Keratinocyte (primary cell): ENCODE measurements at regions not wholly inside any gene's neighbourhood (a gene's known extent, or its start where the extent isn't known, plus 50 kb on each side); places are given as distances from the start of the nearest gene placed in this dataset.

Experiments used
- DNase-seq: peaks from one replicate; pipeline ENCODE4 v3.0.0-alpha.2; 2011; ENCODE audit warnings: low read depth, missing footprints, low spot score
- FAIRE-seq: peaks from 2 replicates; lab custom pipeline; 2011; peaks lifted over from hg19 to GRCh38; lab: Jason Lieb, UNC
- H2AFZ ChIP-seq: 2 replicates; pipeline ENCODE4 v1.6.0; 2012; ENCODE audit warnings: low read length, control low read depth, inconsistent platforms; ENCODE audit not compliant: control insufficient read depth
- H3K27ac ChIP-seq: 2 replicates; pipeline ENCODE4 v1.5.1; 2011; ENCODE audit warnings: low read length; ENCODE audit not compliant: control insufficient read depth, insufficient read depth
- H3K27me3 ChIP-seq: 3 replicates; pipeline ENCODE4 v1.6.0; 2011; ENCODE audit warnings: low read length; ENCODE audit not compliant: control insufficient read depth, insufficient read depth; ENCODE audit errors: extremely low read depth
- H3K36me3 ChIP-seq, 2 experiments: 2 replicates in 1 of 2; 3 replicates in 1 of 2; pipeline ENCODE4 v1.5.1; 2011; ENCODE audit warnings: low read length in 2 of 2, mild to moderate bottlenecking in 1 of 2; ENCODE audit not compliant: control insufficient read depth in 2 of 2, insufficient read depth in 2 of 2; ENCODE audit errors: extremely low read depth in 1 of 2
- H3K4me1 ChIP-seq: 3 replicates; pipeline ENCODE4 v1.5.1; 2011; ENCODE audit warnings: low read length; ENCODE audit not compliant: control insufficient read depth, insufficient read depth; ENCODE audit errors: extremely low read depth
- H3K4me2 ChIP-seq: 3 replicates; pipeline ENCODE4 v1.6.0; 2011; ENCODE audit warnings: low read depth, low read length; ENCODE audit not compliant: control insufficient read depth, insufficient read depth; ENCODE audit errors: extremely low read depth
- H3K4me3 ChIP-seq, 3 experiments: fragments of 200-600 bp in 1 of 3; sonication (generic) in 1 of 3; 2 replicates in 2 of 3; 3 replicates in 1 of 3; pipeline ENCODE4 v1.5.1; 2011 to 2016; ENCODE audit warnings: low read length in 3 of 3, mild to moderate bottlenecking in 3 of 3, control low read depth in 2 of 3, inconsistent platforms in 1 of 3, low read depth in 1 of 3, mixed read lengths in 1 of 3, mixed run types in 1 of 3, moderate library complexity in 1 of 3; ENCODE audit not compliant: control insufficient read depth in 2 of 3, insufficient read depth in 2 of 3; ENCODE audit errors: extremely low read depth in 1 of 3
- H3K79me2 ChIP-seq: 2 replicates; pipeline ENCODE4 v1.6.0; 2012; ENCODE audit warnings: low read length; ENCODE audit not compliant: control insufficient read depth, insufficient read depth
- H3K9ac ChIP-seq: 3 replicates; pipeline ENCODE4 v1.6.0; 2011; ENCODE audit warnings: low read length; ENCODE audit not compliant: control insufficient read depth, insufficient read depth; ENCODE audit errors: extremely low read depth
- H3K9me1 ChIP-seq: 3 replicates; pipeline ENCODE4 v1.6.0; 2011; ENCODE audit warnings: low read length; ENCODE audit not compliant: control insufficient read depth, insufficient read depth; ENCODE audit errors: extremely low read depth
- H3K9me3 ChIP-seq: 2 replicates; pipeline ENCODE4 v1.5.1; 2012; ENCODE audit warnings: low read depth, low read length; ENCODE audit not compliant: control insufficient read depth
- H4K20me1 ChIP-seq: 3 replicates; pipeline ENCODE4 v1.6.0; 2011; ENCODE audit warnings: low read length; ENCODE audit not compliant: control insufficient read depth, insufficient read depth; ENCODE audit errors: extremely low read depth
- CTCF ChIP-seq, 3 experiments: IDR thresholded peaks in 1 of 3; conservative IDR thresholded peaks in 1 of 3; optimal IDR thresholded peaks in 1 of 3; 2 replicates in 2 of 3; 3 replicates in 1 of 3; pipeline versions ENCODE3 to v1.5.1; 2011; ENCODE audit warnings: low read length in 3 of 3, mild to moderate bottlenecking in 3 of 3, moderate library complexity in 2 of 3, control low read depth in 1 of 3, inconsistent platforms in 1 of 3; ENCODE audit not compliant: insufficient read depth in 2 of 3; ENCODE audit errors: extremely low read depth in 1 of 3
- EZH2 ChIP-seq: IDR thresholded peaks from one replicate; pipeline ENCODE4 v1.6.1; 2012; ENCODE audit warnings: inconsistent platforms, mild to moderate bottlenecking, low read length, moderate library complexity
- dilution Hi-C: fragments of 300-500 bp; cut with MboI; formaldehyde crosslinking; loops from one replicate; pipeline ENCODE4 v1.7.0; 2020; ENCODE audit warnings: low sequenced_read_pairs; ENCODE audit not compliant: extremely low pct_ligation_motif_present

GRCh38 chr4:33446953-33447352, 2726.8 kb downstream of the PCDH7 start:
- H3K4me3 ChIP-seq: no peak overlapping the region
- H3K27ac ChIP-seq: no peak overlapping the region
- TF ChIP-seq CTCF (optimal IDR thresholded peaks at IDR 0.05 in 1 of 3, IDR thresholded peaks at IDR 0.05 in 1 of 3, conservative IDR thresholded peaks at IDR 0.05 in 1 of 3; ENCODE audit: extremely low read depth in 1 of 3, insufficient read depth in 2 of 3, low read length in 3 of 3) (no peak), EZH2 (no peak)
- no peaks in the 10 kb centered on the region for H3K27me3 ChIP-seq
- H3K79me2 ChIP-seq: no peaks in the 10 kb centered on the region
- dilution Hi-C loops: no loop called here
- H3K9ac ChIP-seq: no peak overlapping the region
- no peak overlapping the region for H3K4me2 ChIP-seq
- H4K20me1 ChIP-seq: no peaks in the 10 kb centered on the region
- H3K4me1 ChIP-seq: no peaks in the 10 kb centered on the region
- FAIRE-seq (no peak), DNase-seq (no peak)
- H3K9me1 ChIP-seq: no peaks in the 10 kb centered on the region
- no peaks in the 10 kb centered on the region for H3K9me3 ChIP-seq
- H3K36me3 ChIP-seq: no peaks in the 10 kb centered on the region
- no peak overlapping the region for H2AFZ ChIP-seq

- TF ChIP-seq CTCF (optimal IDR thresholded peaks at IDR 0.05 in 1 of 3, IDR thresholded peaks at IDR 0.05 in 1 of 3, conservative IDR thresholded peaks at IDR 0.05 in 1 of 3; ENCODE audit: extremely low read depth in 1 of 3, insufficient read depth in 2 of 3, low read length in 3 of 3): no peak
- TF ChIP-seq EZH2: no peak
- no peak overlapping the region for H3K9ac ChIP-seq
- no peaks in the 10 kb centered on the region for H3K9me3 ChIP-seq
- H3K4me3 ChIP-seq: no peak overlapping the region
- H2AFZ ChIP-seq: no peak overlapping the region
- no peaks in the 10 kb centered on the region for H3K79me2 ChIP-seq
- H3K27ac ChIP-seq: no peak overlapping the region
- H4K20me1 ChIP-seq: no peaks in the 10 kb centered on the region
- no peaks in the 10 kb centered on the region for H3K36me3 ChIP-seq
- no peaks in the 10 kb centered on the region for H3K27me3 ChIP-seq
- DNase-seq (no peak), FAIRE-seq (no peak)
- no peaks in the 10 kb centered on the region for H3K9me1 ChIP-seq
- H3K4me1 ChIP-seq: no peaks in the 10 kb centered on the region
- no peak overlapping the region for H3K4me2 ChIP-seq
- dilution Hi-C loops: no loop called here
Observed at GRCh38 chr4:33448948-33449347, 2728.8 kb downstream of the PCDH7 start.
